ENCODE measurements at regions not wholly inside any gene's neighbourhood (a gene's known extent, or its start where the extent isn't known, plus 50 kb on each side); places are given as distances from the start of the nearest gene placed in this dataset.
"Not testable (repeated sequence)": the region's sequence is repeated elsewhere in the genome, so short reads cannot be mapped to it uniquely, and the experiment has no call there.

DNA sequence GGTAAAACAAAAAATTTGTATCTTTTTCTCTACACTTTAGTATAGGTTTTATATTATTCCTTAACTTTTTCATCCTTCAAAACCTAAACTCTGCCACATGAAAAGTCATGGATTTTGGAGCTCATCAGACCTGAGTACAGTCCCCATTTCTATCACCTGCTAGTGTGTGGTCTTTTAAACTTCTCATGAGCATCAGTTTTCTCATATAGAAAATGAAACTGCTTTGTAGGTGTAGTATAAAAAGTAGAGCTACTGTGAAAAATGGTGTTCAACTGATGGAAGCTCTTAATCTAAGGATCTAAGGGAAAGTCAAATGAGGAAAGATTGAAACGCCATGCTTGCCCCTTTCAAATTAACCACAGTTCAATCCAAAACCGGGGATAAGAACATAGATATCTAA, 686.5 kb downstream of the MECOM start:
- no peak for DNase-seq (ENCODE audit: low read depth)

DNA sequence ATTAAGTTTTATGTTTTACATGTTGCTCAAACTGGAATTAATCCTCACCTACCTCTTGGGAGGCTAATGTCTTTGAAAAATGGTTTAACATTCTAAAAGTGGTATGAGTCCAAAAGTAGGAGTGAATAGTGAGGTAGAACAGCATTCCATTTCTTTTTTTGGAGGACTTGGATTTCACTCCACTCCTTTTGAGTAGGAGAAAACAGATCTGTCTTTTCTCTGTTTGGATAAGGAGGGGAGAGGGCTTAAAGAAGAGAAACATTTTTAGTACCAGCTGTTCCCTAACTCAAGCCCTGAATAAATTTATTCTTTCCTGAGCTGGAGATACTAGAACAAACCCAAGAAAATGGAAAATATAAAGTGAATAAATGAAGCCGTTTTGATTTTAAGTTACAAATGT, 687.9 kb downstream of the MECOM start:
- no peak for DNase-seq (ENCODE audit: low read depth)

DNA sequence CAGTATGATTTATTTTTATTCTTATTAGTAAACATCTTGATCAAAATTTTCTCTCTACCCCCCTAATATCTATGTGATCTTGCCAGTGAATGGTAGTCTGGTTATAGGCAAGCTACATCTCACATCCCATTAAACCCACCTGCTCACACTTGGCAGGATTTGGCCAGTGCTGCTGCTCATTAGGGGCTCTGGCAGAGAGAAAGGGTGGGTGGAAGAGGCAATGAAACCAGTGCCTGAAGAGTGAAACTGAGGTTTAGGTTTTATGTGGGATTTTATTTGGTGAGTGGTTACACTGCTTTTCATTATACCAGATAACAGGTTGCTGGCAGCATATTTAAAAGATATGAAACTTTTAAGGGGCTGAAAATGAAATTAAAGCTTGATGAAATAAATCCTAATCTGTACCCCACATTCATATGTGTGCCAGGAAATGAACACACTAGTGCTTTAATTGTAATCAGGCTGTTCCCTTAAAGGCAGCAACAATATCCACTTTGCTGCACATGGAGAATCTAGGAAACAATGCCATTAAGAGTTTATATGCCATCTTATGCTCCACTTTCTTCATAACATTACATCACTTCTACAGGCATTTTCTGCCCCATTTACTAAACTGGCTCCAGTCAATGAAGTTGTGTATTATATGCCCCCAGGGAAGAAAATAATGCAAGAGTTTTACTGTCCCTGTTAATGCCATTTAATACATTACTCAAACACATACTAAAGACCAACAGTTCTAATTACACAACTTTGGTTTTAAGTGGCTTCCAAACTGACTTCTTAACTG, 688.7 kb downstream of the MECOM start:
- DNase-seq (ENCODE audit: low read depth): no peak

DNA sequence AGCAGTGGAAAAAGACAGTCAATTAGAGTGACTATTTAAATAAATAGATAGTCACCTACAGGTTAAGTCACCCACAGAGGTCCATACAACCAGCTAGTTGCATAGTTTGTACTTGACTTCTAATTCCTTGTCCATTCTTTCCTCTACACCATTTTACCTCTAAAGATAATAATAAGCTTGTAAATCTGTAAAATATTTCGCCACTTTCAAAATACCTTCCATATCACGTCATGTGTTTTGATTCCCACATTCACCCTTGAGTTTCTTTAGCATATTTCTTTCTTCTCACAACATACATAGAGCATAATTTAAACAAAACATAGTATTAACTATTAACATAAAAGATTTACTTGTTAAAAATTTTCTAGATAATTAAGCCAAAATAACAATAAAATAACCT, 689.6 kb downstream of the MECOM start:
- DNase-seq (ENCODE audit: low read depth): no peak

DNA sequence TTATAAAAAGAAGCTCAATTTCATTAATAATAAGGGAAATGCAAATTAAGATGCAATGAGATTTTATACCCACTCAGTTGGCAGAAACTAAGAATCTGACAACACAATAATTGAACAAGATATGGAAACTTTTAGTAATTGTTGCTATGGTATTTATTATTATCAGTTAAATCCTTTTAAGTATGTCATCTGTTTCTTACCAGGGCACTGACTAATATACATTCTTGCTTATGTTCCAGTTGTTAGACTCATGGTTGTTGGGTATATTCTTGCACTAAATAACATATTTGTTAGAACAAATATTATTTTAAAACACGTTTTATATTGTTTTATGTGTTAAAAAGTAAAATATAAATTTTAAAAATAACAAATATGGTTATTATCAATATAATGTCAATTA, 690.3 kb downstream of the MECOM start:
- no peak for DNase-seq (ENCODE audit: low read depth)

DNA sequence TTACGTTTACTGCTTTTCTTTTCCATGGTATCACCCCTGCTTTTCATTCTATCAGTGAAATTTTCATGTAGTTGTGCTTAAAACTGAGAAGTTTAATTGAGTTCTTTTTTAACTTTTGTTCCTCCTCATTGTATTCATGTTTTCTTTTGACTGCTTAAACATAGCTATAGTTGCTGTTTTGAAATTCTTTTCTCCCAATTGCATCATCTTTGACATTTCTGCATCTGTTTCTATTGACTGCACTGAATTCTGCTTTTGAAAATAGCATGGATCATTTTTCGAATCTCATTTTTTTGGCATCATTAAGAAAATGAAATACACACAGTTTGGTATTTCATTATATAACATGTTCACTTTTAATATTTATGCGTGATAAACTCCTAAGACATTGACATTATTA, 694.9 kb downstream of the MECOM start:
- no peak for DNase-seq (ENCODE audit: low read depth)

DNA sequence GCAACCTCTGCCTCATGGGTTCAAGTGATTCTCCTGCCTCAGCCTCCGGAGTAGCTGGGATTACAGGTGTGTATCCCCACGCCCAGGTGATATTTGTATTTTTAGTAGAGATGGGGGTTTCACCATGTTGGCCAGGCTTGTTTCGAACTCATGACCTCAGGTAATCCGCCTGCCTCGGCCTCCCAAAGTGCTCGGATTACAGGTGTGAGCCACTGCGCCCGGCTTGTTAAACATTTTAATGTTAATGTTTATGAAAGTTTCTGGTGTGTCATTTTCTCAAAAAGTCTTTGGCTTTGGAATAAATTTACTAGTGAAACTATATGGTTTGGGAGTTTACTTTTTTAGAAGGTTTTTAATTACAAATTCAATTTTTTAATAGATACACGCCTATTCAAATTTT, 698.8 kb downstream of the MECOM start:
- no peak for DNase-seq (ENCODE audit: low read depth)

DNA sequence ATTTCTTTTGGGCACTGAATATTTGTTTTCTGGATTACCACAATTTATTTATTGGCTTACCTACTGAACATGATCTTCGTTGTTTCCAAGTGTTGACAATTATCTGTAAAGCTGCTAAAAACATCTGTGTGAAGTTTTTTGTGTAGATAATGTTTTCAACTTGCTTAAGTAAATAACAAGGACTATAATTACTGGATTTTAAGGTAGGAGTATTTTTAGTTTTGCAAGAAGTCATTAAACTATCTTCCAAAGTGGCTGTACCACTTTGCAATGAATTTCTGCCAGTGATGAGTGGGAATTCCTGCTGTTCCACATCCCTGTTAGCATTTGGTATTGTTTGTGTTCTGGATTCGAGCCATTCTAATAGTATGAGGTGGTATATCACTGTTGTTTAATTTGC, 702.2 kb downstream of the MECOM start:
- DNase-seq (ENCODE audit: low read depth): no peak

DNA sequence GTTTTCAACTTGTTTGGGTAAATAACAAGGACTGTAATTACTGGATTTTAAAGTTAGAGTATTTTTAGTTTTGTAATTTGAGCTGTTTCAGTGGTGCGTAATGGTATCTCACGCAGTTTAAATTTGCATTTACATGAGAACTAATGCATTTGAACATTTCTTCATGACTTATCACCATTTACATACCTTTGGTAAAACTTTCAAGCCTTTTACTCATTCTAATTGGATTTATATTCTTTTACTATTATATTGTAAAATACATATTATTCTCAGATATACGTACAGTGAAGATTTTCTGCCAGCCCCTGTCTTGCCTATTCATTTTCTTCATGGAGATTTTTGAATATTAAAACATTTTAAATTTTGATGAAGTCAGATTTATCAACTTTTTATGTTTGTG, 703.8 kb downstream of the MECOM start:
- DNase-seq (ENCODE audit: low read depth): no peak

DNA sequence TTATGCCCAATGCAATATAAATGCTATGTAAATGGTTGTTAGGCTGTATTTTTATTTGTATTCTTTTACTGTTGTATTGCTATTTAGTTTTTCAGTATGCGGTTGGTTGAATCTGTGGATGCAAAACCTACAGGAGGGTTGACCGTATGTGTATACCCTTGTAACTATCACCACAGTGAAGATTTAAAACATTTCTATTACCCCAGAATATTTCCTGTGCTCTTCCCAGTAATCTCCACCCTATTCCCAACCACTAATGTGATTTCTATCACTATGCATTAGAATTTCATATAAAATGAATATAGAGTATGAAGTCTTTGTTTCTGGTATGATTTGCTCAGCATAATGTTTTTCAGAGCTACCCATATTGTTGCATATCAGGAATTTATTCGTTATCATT, 705.0 kb downstream of the MECOM start:
- no peak for DNase-seq (ENCODE audit: low read depth)

DNA sequence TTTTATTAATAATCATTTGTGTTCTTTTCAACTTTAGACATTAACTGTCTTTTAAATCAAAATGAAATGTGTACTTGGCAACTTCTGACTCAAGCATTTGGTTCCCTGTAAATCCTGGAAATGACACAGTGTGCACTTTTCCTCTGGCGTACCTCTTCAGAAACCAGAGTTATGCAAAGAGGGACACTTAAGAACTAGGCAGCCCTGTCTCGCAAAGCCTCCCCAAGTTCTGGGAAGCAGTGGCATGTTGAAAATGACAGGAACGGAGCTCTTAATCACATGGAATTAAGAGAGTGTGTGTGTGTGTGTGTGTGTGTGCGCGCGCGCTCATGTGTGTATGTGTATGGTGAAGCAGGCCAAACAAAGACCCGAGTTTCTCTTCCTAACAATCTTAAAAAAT, 707.4 kb downstream of the MECOM start:
- DNase-seq (ENCODE audit: low read depth): no peak

DNA sequence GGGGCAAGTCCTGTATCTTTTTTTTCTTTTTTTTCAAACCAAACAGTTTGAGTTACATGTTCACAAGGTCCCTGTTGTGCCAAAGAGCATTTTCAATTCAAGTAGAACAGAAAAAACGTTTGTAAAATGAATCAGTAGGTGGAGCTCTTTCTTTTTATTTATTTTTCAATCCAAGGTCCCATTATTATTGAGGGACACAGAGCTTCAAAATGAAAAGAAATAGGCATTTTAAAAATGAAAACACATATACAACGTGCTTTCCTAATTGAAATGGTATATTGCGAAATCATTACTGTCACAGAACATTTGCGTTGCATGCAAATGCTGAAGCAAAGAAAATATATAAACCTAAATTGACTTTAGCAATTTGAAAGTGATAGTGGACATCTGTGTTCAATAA, 711.0 kb downstream of the MECOM start:
- no peak for DNase-seq (ENCODE audit: low read depth)

DNA sequence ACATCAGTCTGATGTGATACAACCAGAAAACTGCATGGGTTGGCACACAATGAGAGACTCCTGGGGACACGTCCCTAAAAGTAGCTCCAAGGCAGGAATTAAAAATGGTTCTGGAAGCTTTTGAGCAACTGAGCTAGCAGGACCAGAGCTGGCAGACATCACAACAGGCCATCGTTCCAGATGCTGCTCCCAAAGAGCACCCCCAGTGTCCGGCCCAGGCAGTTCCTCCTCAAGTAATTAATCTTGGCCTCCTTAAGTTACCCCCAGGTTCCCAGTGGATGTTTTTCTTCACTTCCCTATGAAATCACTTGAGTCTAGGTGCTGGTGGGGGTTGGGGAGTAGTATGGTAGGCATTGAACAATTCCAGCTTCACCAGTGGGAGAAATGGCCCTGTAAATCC, 711.6 kb downstream of the MECOM start:
- no peak for DNase-seq (ENCODE audit: low read depth)

DNA sequence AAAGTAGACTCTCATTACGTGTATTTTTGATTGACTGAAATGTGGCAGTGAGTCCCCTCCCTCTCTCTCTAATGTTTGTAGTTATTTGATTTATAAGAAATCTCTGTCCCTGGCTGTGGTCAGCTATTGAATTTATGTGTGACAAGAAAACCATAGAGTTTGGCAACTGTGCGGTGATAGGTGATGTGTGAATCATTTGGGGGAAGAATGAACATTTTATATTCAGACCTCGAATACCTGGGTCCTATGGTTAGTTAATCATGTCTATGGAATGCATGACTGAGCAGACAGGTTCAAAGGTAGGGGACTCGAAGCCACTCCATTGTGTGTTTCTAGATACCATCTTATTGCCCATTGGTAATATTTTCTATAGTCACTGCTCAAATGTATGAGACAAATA, 712.1 kb downstream of the MECOM start:
- DNase-seq (ENCODE audit: low read depth): no peak

DNA sequence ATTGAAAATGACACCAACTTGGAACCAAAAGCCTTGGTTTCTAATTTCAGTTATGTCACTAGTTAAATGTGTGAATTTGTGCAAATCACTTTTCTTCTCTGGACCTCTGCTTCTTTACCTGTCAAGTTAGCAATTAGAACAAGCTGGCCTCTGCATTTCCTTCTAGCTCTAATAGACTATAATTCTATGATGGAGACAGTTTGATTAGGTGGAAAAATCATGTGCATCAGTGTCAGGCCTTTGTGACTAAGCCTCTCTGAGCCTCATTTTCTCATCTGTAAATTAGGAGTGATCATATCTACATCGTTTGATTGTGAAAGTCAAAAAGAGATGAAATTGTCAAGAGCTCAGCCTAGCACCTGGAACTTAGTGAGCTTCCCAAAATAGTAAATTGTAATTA, 712.9 kb downstream of the MECOM start:
- DNase-seq (ENCODE audit: low read depth): no peak

DNA sequence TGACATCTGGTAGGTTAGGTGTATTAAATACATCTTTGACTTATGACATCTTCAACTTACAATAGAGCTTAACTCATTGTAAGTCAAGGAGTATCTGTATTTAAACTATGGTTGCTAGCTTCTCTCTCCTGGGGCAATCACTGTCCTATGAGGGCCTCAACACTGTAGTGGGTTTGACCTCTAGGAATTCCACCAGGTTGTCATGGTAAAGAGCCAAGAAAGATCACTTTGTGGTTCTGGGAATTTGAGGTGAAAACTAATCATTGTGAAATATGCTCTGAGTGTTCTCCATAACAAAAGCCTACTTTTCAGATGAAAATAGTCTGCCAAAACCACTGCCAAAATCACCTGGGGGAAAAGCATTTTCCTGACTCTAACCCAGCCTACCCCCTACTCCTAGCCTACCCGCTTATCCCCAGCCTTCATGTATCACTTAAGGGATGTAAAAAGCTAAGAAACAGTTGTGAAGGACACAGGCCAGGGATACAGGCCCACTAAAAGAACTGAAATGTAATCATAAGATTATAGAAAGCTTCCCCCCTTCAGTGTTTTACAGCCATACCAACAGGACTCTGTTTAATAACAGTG, 723.8 kb downstream of the MECOM start:
- DNase-seq (ENCODE audit: low read depth): no peak

DNA sequence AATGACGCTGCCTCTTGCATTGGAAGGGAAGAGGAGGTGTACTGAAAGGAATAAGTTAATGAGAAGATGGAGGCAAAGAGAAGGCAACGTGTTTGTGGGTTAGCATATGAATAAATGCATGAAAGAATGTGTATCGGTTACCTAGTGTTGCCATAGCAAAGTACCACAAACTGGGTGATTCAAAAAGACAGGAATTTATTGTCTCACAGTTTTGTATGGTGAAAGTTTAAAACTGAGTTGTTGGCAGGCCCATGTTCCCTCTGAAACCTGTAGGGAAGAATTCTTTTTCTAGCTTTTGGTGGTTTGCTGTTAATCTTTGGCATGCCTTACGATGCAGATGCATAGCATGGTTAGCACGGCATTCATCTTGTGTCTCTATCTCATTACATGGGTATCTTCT, 729.9 kb downstream of the MECOM start:
- DNase-seq (ENCODE audit: low read depth): no peak

DNA sequence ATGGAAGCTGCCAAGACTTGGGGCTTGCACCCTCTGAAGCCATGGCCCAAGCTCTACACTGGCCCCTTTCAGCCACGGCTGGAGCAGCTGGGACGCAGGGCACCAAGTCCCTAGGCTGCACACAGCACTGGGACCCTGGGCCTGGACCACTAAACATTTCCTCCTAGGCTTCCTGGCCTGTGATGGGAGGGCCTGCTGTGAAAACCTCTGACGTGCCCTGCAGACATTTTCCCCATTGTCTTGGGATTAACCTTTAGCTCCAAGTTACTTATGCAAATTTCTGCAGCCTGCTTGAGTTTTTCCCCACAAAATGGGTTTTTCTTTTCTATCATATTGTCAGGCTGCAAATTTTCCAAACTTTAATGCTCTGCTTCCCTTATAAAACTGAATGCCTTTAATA, 733.5 kb downstream of the MECOM start:
- DNase-seq (ENCODE audit: low read depth): not testable (repeated sequence)

DNA sequence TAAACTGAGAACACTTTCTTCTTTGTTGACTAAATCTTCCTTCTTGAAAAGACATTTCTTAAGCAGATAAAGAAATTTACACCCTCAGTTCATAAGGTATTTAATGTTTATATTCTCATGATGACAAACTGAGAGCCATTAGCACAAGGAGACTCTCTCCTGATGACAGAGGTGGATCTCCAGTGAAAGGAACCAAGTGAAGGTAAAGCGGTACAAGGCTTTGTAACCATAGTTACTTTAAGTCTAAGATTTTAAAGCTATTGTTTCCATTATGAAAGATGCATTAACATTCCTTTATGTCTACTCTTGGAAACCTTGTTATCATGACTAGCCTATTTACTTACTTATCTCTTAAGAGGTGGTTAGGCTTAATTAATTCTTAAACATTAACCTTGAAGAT, 737.1 kb downstream of the MECOM start:
- no peak for DNase-seq (ENCODE audit: low read depth)

DNA sequence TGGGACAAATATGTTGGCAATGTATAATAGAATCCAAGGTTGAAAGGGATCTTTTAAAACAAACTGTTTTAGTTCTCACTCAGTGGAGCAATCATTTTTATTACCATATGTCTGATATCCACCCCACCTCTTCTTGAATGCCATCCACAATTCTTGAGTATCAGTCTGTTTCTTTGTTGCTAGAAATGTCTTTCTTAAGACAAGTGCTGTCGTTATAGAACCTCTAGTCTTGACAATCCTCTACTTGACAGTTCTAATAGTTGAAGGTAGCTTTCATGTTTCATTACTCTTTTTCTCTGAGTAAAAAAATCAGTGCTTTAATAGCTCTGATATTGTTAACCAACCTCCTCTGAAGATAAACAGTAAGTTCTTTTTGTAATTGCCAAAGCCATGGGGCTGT, 737.9 kb downstream of the MECOM start:
- no peak for DNase-seq (ENCODE audit: low read depth)

DNA sequence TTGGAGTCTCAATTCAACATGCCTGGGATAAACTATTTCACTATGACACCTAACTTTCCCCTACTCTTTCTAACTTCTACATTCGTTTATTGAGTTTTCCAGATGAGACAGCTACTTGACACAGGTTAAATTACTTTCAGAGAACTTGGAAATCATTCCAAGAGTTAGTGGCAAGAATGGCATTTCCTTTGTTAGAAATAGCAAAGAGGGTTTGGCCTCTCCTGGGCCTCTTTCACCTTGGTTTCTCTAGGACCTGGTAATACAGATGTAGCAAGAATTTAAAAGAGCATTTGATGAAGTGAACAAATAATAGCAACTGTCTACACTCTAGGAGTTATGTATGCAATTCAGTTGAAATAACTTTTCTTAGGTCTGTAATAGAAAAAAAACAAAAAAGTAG, 748.9 kb downstream of the MECOM start:
- no peak for DNase-seq (ENCODE audit: low read depth)

DNA sequence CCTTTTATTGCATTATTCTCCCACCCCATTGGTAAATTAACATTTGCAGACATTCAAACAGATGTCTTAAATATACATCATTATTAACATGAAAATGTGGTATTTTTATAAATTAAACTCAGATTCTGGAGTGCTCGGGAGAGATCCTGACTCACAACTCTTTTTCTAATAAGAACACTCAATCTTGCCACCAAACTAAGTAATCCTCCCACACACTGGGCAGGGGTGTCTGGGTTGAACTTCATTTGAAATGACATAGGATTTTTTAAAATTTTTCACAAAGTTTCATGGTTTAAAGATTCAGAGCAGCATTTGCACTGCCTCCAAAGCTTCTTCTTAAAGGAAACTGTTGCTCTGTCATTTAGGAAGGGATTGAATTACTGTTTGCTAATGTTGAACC, 754.3 kb downstream of the MECOM start:
- DNase-seq (ENCODE audit: low read depth): no peak

DNA sequence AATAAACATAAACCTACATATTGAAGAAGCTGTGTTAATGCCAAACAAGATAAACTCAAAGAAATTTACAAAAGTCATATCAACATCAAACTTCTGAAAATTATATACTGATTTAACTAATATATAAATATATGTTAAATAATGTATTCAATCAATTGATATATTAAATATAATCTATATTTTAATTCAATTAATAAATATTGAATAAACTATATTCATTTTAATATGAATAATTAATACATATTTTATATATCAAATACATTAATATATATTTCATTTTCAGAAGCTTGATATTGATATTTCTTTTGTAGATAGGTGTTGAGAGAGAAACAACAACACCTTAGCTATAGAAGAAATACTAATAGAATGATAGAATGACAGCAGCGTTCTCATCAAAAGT, 768.1 kb downstream of the MECOM start:
- DNase-seq (ENCODE audit: low read depth): no peak

DNA sequence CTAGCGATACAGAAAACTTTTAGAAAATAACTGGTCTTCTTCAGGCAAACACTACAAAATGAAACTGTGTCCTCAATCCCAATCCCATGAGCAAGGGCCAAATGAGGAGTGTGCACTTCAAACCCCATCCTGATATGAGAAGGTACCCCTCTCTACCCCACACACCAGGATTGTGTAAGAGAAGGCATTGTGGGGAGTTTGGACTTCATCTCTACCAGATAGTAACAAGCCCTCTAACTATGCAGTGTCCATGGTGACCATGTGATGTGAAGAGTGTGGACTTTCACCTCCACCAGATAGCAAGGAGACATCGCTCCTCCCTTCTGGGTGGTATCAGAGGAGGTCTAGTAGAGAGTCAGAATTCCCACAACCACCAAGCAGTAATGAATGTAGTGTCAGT, 769.3 kb downstream of the MECOM start:
- no peak for DNase-seq (ENCODE audit: low read depth)

Data from CMK (cell line).